Stimulated activated naive B cell treated with anti-CD40 and anti-IgM and Interleukin-4, amounts not matched to agents 10 μg/mL and 1 μg/mL and 100 μg/mL, for 72 hours (primary cell): ENCODE measurements at regions not wholly inside any gene's neighbourhood (a gene's known extent, or its start where the extent isn't known, plus 50 kb on each side); places are given as distances from the start of the nearest gene placed in this dataset.

ENCODE experiments used
- ATAC-seq, 2 donors: fragments of 150-1000 bp; cut with Tn5 transposase; replicated peaks; 2 replicates each; pipeline ENCODE4 v1.10.0; 2021; ENCODE audit warnings: moderate library complexity in 1 of 2
- DNase-seq: peaks from one replicate; pipeline ENCODE4 v3.0.0; 2021
- H3K27ac Mint-ChIP-seq: one replicate; pipeline ENCODE4 v1.8.0; 2022; ENCODE audit warnings: mild to moderate bottlenecking, mixed read lengths
- H3K27me3 Mint-ChIP-seq, 2 donors: one replicate each; pipeline ENCODE4 v1.8.0; 2022; ENCODE audit warnings: mixed read lengths in 2 of 2
- H3K36me3 Mint-ChIP-seq, 2 donors: one replicate each; pipeline ENCODE4 v1.8.0; 2022; ENCODE audit warnings: mixed read lengths in 2 of 2, mild to moderate bottlenecking in 1 of 2
- H3K4me1 Mint-ChIP-seq, 2 donors: one replicate each; pipeline ENCODE4 v1.8.0; 2022; ENCODE audit warnings: mixed read lengths in 2 of 2, mild to moderate bottlenecking in 1 of 2
- H3K4me3 Mint-ChIP-seq, 2 donors: one replicate each; pipeline ENCODE4 v1.8.0; 2022; ENCODE audit warnings: mild to moderate bottlenecking in 2 of 2, mixed read lengths in 2 of 2, moderate library complexity in 1 of 2
- H3K9me3 Mint-ChIP-seq, 2 donors: one replicate each; pipeline ENCODE4 v1.8.0; 2022; ENCODE audit warnings: mixed read lengths in 2 of 2, mild to moderate bottlenecking in 1 of 2

GRCh38 chr14:96736439-96736838, 60.7 kb upstream of the VRK1 start:
- ATAC-seq (no peak), DNase-seq (no peak)
- H3K27me3 Mint-ChIP-seq, result peaks cover 45 to 79% of the 10 kb centered on the region in 2 donors
- H3K36me3 Mint-ChIP-seq, result no peaks in the 10 kb centered on the region
- H3K4me3 Mint-ChIP-seq, result no peak overlapping the region
- H3K9me3 Mint-ChIP-seq, result no peaks in the 10 kb centered on the region
- peaks cover 2 to 9% of the 10 kb centered on the region in 2 donors for H3K4me1 Mint-ChIP-seq
- no peak overlapping the region for H3K27ac Mint-ChIP-seq

- peaks cover 4 to 11% of the 10 kb centered on the region in 2 donors for H3K4me1 Mint-ChIP-seq
- H3K9me3 Mint-ChIP-seq, result no peaks in the 10 kb centered on the region
- no peak overlapping the region for H3K27ac Mint-ChIP-seq
- H3K27me3 Mint-ChIP-seq, result peaks cover 55 to 83% of the 10 kb centered on the region in 2 donors
- no peak overlapping the region for H3K4me3 Mint-ChIP-seq
- no peak for DNase-seq
- ATAC-seq, result no peak
- H3K36me3 Mint-ChIP-seq, result no peaks in the 10 kb centered on the region
Observed at GRCh38 chr14:96737881-96738280, 59.3 kb upstream of the VRK1 start.

GRCh38 chr14:96739200-96739910, 57.8 kb upstream of the VRK1 start:
- Mint-ChIP-seq H3K9me3 (no peaks in the 10 kb centered on the region), H3K27me3 (peaks cover 56 to 76% of the 10 kb centered on the region in 2 donors), H3K27ac (no peak overlapping the region), H3K4me1 (peaks cover 4 to 11% of the 10 kb centered on the region in 2 donors), H3K36me3 (no peaks in the 10 kb centered on the region), H3K4me3 (no peak overlapping the region)
- DNase-seq, result no peak
- ATAC-seq, result no peak

GRCh38 chr14:96741151-96741977, 55.8 kb upstream of the VRK1 start:
- Mint-ChIP-seq H3K4me3 (peak overlapping the region; percentile 82 to 84), H3K27ac (no peak overlapping the region), H3K27me3 (peaks cover 66 to 79% of the 10 kb centered on the region in 2 donors), H3K36me3 (no peaks in the 10 kb centered on the region), H3K4me1 (peaks cover 4 to 11% of the 10 kb centered on the region in 2 donors), H3K9me3 (no peaks in the 10 kb centered on the region)
- peak; percentile 65 for DNase-seq
- ATAC-seq, result peak; percentile 88 to 89

GRCh38 chr14:96744262-96744661, 52.9 kb upstream of the VRK1 start:
- Mint-ChIP-seq H3K36me3 (no peaks in the 10 kb centered on the region), H3K9me3 (no peaks in the 10 kb centered on the region), H3K4me1 (peaks cover 4 to 6% of the 10 kb centered on the region in 2 donors), H3K4me3 (no peak overlapping the region), H3K27me3 (peaks cover 54 to 64% of the 10 kb centered on the region in 2 donors), H3K27ac (no peak overlapping the region)
- DNase-seq (no peak), ATAC-seq (no peak)

GRCh38 chr14:96745500-96746051, 51.6 kb upstream of the VRK1 start:
- Mint-ChIP-seq H3K4me3 (no peak overlapping the region), H3K27me3 (peaks cover 46 to 57% of the 10 kb centered on the region in 2 donors), H3K36me3 (no peaks in the 10 kb centered on the region), H3K27ac (no peak overlapping the region), H3K4me1 (peaks cover 4 to 6% of the 10 kb centered on the region in 2 donors), H3K9me3 (no peaks in the 10 kb centered on the region)
- ATAC-seq (no peak), DNase-seq (no peak)

GRCh38 chr14:96746101-96746500, 51.1 kb upstream of the VRK1 start:
- no peak for DNase-seq
- no peak overlapping the region for H3K4me3 Mint-ChIP-seq
- H3K4me1 Mint-ChIP-seq, result peaks cover 4 to 5% of the 10 kb centered on the region in 2 donors
- no peaks in the 10 kb centered on the region for H3K9me3 Mint-ChIP-seq
- H3K36me3 Mint-ChIP-seq, result no peaks in the 10 kb centered on the region
- H3K27me3 Mint-ChIP-seq, result peaks cover 50 to 62% of the 10 kb centered on the region in 2 donors
- no peak for ATAC-seq
- H3K27ac Mint-ChIP-seq, result no peak overlapping the region

- no peaks in the 10 kb centered on the region for H3K36me3 Mint-ChIP-seq
- DNase-seq, result no peak
- no peak for ATAC-seq
- peaks cover 0 to under 1% of the 10 kb centered on the region in 2 donors for H3K4me1 Mint-ChIP-seq
- no peak overlapping the region for H3K27ac Mint-ChIP-seq
- no peak overlapping the region for H3K4me3 Mint-ChIP-seq
- peaks cover 47 to 53% of the 10 kb centered on the region in 2 donors for H3K27me3 Mint-ChIP-seq
- no peaks in the 10 kb centered on the region for H3K9me3 Mint-ChIP-seq
Observed at GRCh38 chr14:96747006-96747405, 50.2 kb upstream of the VRK1 start.
